ENCODE measurements at regions not wholly inside any gene's neighbourhood (a gene's known extent, or its start where the extent isn't known, plus 50 kb on each side); places are given as distances from the start of the nearest gene placed in this dataset.

GRCh38 chr2:215839816-215840215 is 173.5 kb downstream of the MREG start:
- no peaks in the 10 kb centered on the region for H3K79me2 ChIP-seq (ENCODE audit: control insufficient read depth, insufficient read depth, low read length)
- no peaks in the 10 kb centered on the region for H4K20me1 ChIP-seq (ENCODE audit: control insufficient read depth, insufficient read depth)
- WGBS (ENCODE audit: insufficient coverage, insufficient replicate concordance, low lambda C conversion rate, missing lambda C conversion rate) = 86% methylated on average over 4 of the region's 4 CpGs
- FAIRE-seq (no peak), ATAC-seq (peak; percentile 18), DNase-seq (ENCODE audit: low read depth, low spot score) (no peak)
- ChIA-PET POLR2A (interaction anchor here (0.7 to 2.9 kb wide), 5 partner anchors 28 to 215 kb away, joined by 3 to 10 read pairs (median 6); no protein-coding TSS in a partner anchor), SMC1A (ENCODE audit: uncharacterized antibody, unreplicated experiment) (interaction anchor here (0.6 to 4.6 kb wide), 26 partner anchors 7 to 385 kb away, joined by 3 to 43 read pairs (median 5); no protein-coding TSS in a partner anchor), CTCF (interaction anchor here (0.7 to 4.1 kb wide), 9 partner anchors 8 to 170 kb away, joined by 3 to 20 read pairs (median 4); no protein-coding TSS in a partner anchor), RAD21 (ENCODE audit: unreplicated experiment) (interaction anchor here (1.2 to 3.2 kb wide), 11 partner anchors 10 to 159 kb away, joined by 3 to 28 read pairs (median 6); no protein-coding TSS in a partner anchor)
- no peaks in the 10 kb centered on the region for H3K36me3 ChIP-seq (ENCODE audit: control insufficient read depth in 2 of 2, insufficient read depth in 2 of 2, low read length in 1 of 2)
- H3K9ac ChIP-seq (ENCODE audit: control insufficient read depth, insufficient read depth, low read length) = no peak overlapping the region
- H3K4me2 ChIP-seq (ENCODE audit: control insufficient read depth, insufficient read depth) = peak overlapping the region; percentile 62; the same call in 1 of the 2 replicates
- no peak overlapping the region for H3K27ac ChIP-seq (ENCODE audit: control insufficient read depth, insufficient read depth)
- no peaks in the 10 kb centered on the region for H3K27me3 ChIP-seq (replicated peaks in 1 of 2; ENCODE audit: control insufficient read depth in 2 of 2, insufficient read depth in 2 of 2, low read length in 1 of 2)
- TF ChIP-seq IKZF2 (IDR thresholded peaks at IDR 0.05) (no peak), JUNB (IDR thresholded peaks at IDR 0.05) (no peak), SPI1 (IDR thresholded peaks at IDR 0.05; ENCODE audit: borderline replicate concordance, insufficient read depth, low read depth, low read length) (no peak), HDAC2 (IDR thresholded peaks at IDR 0.05) (no peak), BCLAF1 (IDR thresholded peaks at IDR 0.05) (no peak), ESRRA (IDR thresholded peaks at IDR 0.05; ENCODE audit: low read length) (no peak), HSF1 (IDR thresholded peaks at IDR 0.05; ENCODE audit: low read depth, low read length) (no peak), IRF5 (IDR thresholded peaks at IDR 0.05; ENCODE audit: borderline replicate concordance) (no peak), PAX5 (IDR thresholded peaks at IDR 0.05; ENCODE audit: borderline replicate concordance, low read depth, low read length) (no peak), EZH2 (IDR thresholded peaks at IDR 0.05; ENCODE audit: borderline replicate concordance, control insufficient read depth, low read depth, low read length) (no peak), STAT3 (IDR thresholded peaks at IDR 0.05; ENCODE audit: low read depth, low read length) (no peak), CBFB (IDR thresholded peaks at IDR 0.05; ENCODE audit: low read depth) (no peak), POLR2A (IDR thresholded peaks at IDR 0.05; ENCODE audit: low read depth, low read length) (no peak), STAT1 (conservative IDR thresholded peaks at IDR 0.05) (no peak), HDGF (IDR thresholded peaks at IDR 0.05) (no peak), SRF (IDR thresholded peaks at IDR 0.05; ENCODE audit: low read depth in 2 of 2, low read length in 2 of 2) (no peak), EED (IDR thresholded peaks at IDR 0.05; ENCODE audit: low read depth) (no peak), POLR2AphosphoS5 (IDR thresholded peaks at IDR 0.05; ENCODE audit: low read length) (no peak), MTA3 (IDR thresholded peaks at IDR 0.05; ENCODE audit: borderline replicate concordance, low read length) (no peak)
- no peaks in the 10 kb centered on the region; the same call in 2 of the 3 replicates for H3K9me3 ChIP-seq (replicated peaks; ENCODE audit: control insufficient read depth, insufficient read depth, low read length)
- intact Hi-C loops (cut with micrococcal nuclease; ENCODE audit: unreplicated experiment) = loop anchor here (10.0 kb wide), 1 partner anchor 525 kb away; the partner anchor contains the start of gene ATIC
- no peak overlapping the region for H2AFZ ChIP-seq (ENCODE audit: control insufficient read depth, low read depth, low read length)
- BruUV-seq (replicated peaks) = no TSS peak
- H3K4me1 ChIP-seq (ENCODE audit: control insufficient read depth, insufficient read depth, low read length) = peaks cover 26% of the 10 kb centered on the region
- no peak overlapping the region for H3K4me3 ChIP-seq
- in situ Hi-C loops (cut with MboI) = no loop called here
